Sigmoid colon (tissue), 6 donors: ENCODE measurements at regions not wholly inside any gene's neighbourhood (a gene's known extent, or its start where the extent isn't known, plus 50 kb on each side); places are given as distances from the start of the nearest gene placed in this dataset.

Experiments used
- DNase-seq: peaks from one replicate; pipeline ENCODE4 v3.0.0-alpha.2; 2019
- H3K27ac ChIP-seq, 4 donors: fragments of 200-600 bp; sonication (generic); one replicate each; pipeline ENCODE4 v1.5.1; 2016 to 2019; ENCODE audit warnings: mild to moderate bottlenecking in 1 of 4
- H3K27me3 ChIP-seq, 3 donors: fragments of 200-600 bp; sonication (generic); one replicate each; pipeline ENCODE4 v1.5.1; 2019; ENCODE audit warnings: mild to moderate bottlenecking in 1 of 3
- H3K36me3 ChIP-seq, 4 donors: fragments of 200-600 bp; sonication (generic); one replicate each; pipeline ENCODE4 v1.5.1; 2016 to 2019
- H3K4me1 ChIP-seq, 4 donors: fragments of 200-600 bp; sonication (generic); one replicate each; pipeline ENCODE4 v1.5.1; 2017 to 2019
- H3K4me3 ChIP-seq, 4 donors: fragments of 200-600 bp; sonication (generic); one replicate each; pipeline ENCODE4 v1.5.1; 2017 to 2019; ENCODE audit warnings: mild to moderate bottlenecking in 2 of 4, moderate library complexity in 1 of 4
- H3K9me3 ChIP-seq, 4 donors: fragments of 200-600 bp in 3 of 4; sonication (generic) in 3 of 4; one replicate each; pipeline versions ENCODE4 v1.5.1 to v1.6.1; 2013 to 2019
- EP300 ChIP-seq, 4 donors: sonication (generic); formaldehyde crosslinking; IDR thresholded peaks; one replicate each; pipeline ENCODE4 v1.6.1; 2017; ENCODE audit warnings: antibody characterized with exemption in 4 of 4
- POLR2A ChIP-seq, 2 donors: fragments of 450-650 bp; IDR thresholded peaks; one replicate each; pipeline ENCODE4 v1.6.1; 2016; ENCODE audit warnings: antibody characterized with exemption in 2 of 2, mild to moderate bottlenecking in 2 of 2, moderate library complexity in 2 of 2
- POLR2AphosphoS5 ChIP-seq, 4 donors: sonication (generic); formaldehyde crosslinking; IDR thresholded peaks; one replicate each; pipeline ENCODE4 v1.6.1; 2017; ENCODE audit warnings: antibody characterized with exemption in 4 of 4
- WGBS, 2 donors: extraction: QIAGEN DNeasy Blood & Tissue Kit; methylation state at CpG; one replicate each; pipeline ENCODE4 v1.1.7; 2013; 5-methylcytosine and 5-hydroxymethylcytosine counted together
- intact Hi-C: fragments of 100-400 bp; cut with DNase I; formaldehyde crosslinking; loops from one replicate; pipeline ENCODE4 v1.15.1; 2023
- TF ChIP-seq, protein P1 (sequence below), 4 experiments: fragments of 450-650 bp in 3 of 4; fragments of 200-600 bp in 1 of 4; IDR thresholded peaks; one replicate each; pipeline ENCODE4 v1.5.1; 2016 to 2019; ENCODE audit warnings: antibody characterized with exemption in 4 of 4, mild to moderate bottlenecking in 3 of 4, moderate library complexity in 2 of 4
- donor health status: healthy with polysubstance abuse.
- donor health status: healthy.

DNA sequence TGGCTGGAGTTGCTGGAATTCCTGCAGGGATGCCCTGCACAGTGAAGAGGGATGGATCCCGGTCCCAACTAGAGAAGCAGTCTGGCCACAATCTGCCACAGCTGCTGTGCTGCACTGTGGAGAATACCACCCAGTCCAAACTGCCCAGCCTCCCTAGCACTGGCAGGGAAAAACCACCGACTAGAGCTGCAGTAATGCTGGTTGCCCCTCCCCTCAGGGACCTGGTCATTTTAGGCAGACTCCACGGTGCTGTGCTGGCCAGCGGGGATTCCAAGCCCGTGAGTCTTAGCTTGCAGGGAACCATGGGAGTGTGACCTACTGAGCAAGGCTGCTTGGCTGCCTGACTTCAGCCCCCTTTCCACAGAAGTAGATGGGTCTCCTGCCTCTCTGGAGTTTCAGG is 478.0 kb upstream of the ATP11B start:
- WGBS, 2 donors = 88 to 89% methylated on average over 5 of the region's 5 CpGs
- no peaks in the 10 kb centered on the region for H3K27me3 ChIP-seq
- intact Hi-C loops = no loop called here
- TF ChIP-seq EP300 (IDR thresholded peaks at IDR 0.05) (no peak), POLR2A (IDR thresholded peaks at IDR 0.05) (no peak), POLR2AphosphoS5 (IDR thresholded peaks at IDR 0.05) (no peak)
- TF ChIP-seq, protein P1, sequence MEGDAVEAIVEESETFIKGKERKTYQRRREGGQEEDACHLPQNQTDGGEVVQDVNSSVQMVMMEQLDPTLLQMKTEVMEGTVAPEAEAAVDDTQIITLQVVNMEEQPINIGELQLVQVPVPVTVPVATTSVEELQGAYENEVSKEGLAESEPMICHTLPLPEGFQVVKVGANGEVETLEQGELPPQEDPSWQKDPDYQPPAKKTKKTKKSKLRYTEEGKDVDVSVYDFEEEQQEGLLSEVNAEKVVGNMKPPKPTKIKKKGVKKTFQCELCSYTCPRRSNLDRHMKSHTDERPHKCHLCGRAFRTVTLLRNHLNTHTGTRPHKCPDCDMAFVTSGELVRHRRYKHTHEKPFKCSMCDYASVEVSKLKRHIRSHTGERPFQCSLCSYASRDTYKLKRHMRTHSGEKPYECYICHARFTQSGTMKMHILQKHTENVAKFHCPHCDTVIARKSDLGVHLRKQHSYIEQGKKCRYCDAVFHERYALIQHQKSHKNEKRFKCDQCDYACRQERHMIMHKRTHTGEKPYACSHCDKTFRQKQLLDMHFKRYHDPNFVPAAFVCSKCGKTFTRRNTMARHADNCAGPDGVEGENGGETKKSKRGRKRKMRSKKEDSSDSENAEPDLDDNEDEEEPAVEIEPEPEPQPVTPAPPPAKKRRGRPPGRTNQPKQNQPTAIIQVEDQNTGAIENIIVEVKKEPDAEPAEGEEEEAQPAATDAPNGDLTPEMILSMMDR (IDR thresholded peaks at IDR 0.05) = no peak
- H3K4me3 ChIP-seq = no peak overlapping the region
- DNase-seq = no peak
- no peaks in the 10 kb centered on the region for H3K4me1 ChIP-seq
- no peaks in the 10 kb centered on the region for H3K9me3 ChIP-seq
- no peak overlapping the region for H3K27ac ChIP-seq
- no peaks in the 10 kb centered on the region for H3K36me3 ChIP-seq

DNA sequence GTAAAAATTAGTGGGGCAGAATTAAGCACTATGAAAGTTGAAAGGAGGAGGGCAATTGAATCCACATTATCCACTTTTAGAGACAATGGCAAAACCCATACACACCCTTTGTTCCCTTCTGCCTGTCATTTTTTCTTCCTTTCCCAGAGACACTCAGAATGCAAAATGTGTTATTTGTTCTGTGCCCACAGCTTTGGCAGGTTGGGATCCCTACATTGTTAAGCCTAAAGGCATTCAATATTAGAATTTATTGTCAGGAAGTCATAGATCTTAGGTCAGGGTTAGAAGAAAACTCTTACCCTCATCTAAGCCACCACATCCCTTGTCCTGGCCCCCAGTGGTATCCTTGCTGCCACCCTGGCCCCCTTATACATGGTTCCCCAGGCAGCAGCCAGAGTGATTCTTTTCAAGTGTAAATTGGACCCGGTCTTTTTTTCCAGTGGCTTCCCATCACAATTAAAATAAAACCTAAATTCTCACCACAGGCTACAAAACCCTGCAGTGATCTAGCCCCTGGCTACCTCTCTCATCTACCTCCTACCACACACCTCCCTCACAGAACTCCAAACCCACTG is 470.1 kb upstream of the ATP11B start:
- H3K27me3 ChIP-seq = no peaks in the 10 kb centered on the region
- no peaks in the 10 kb centered on the region for H3K4me1 ChIP-seq
- no peaks in the 10 kb centered on the region for H3K36me3 ChIP-seq
- 90 to 96% methylated on average over 1 of the region's 1 CpG for WGBS, 2 donors
- no peak overlapping the region for H3K27ac ChIP-seq
- H3K4me3 ChIP-seq = no peak overlapping the region
- intact Hi-C loops = no loop called here
- TF ChIP-seq POLR2A (IDR thresholded peaks at IDR 0.05) = no peak
- TF ChIP-seq EP300 (IDR thresholded peaks at IDR 0.05) = no peak
- no peak for TF ChIP-seq POLR2AphosphoS5 (IDR thresholded peaks at IDR 0.05)
- TF ChIP-seq, protein P1 (IDR thresholded peaks at IDR 0.05) = no peak
- no peaks in the 10 kb centered on the region for H3K9me3 ChIP-seq
- no peak for DNase-seq

DNA sequence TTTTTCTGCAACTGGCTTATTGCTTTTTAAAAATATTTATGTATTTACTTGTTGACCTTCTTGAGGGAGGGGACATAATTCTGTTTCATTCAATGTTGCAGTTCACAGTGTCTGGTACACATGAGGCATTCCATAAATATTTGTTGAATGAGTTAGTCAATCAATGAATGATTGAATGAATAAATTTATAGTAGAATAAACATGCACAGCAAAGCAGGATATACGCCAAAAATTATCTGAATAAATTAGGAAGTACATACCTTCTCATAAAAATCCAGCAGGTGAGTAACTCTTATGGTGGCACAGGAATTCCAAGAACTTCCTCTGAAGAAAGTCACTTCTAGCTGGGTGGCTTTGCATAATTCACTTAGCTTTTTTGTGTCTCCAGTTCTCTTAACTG is 469.4 kb upstream of the ATP11B start:
- intact Hi-C loops = no loop called here
- TF ChIP-seq EP300 (IDR thresholded peaks at IDR 0.05) (no peak), POLR2A (IDR thresholded peaks at IDR 0.05) (no peak), POLR2AphosphoS5 (IDR thresholded peaks at IDR 0.05) (no peak)
- TF ChIP-seq, protein P1 (IDR thresholded peaks at IDR 0.05) = no peak
- no peak overlapping the region for H3K4me3 ChIP-seq
- no peaks in the 10 kb centered on the region for H3K27me3 ChIP-seq
- no peaks in the 10 kb centered on the region for H3K36me3 ChIP-seq
- H3K9me3 ChIP-seq = no peaks in the 10 kb centered on the region
- no peaks in the 10 kb centered on the region for H3K4me1 ChIP-seq
- DNase-seq = no peak
- no peak overlapping the region for H3K27ac ChIP-seq
- WGBS, 2 donors = 73 to 85% methylated on average over 1 of the region's 1 CpG

DNA sequence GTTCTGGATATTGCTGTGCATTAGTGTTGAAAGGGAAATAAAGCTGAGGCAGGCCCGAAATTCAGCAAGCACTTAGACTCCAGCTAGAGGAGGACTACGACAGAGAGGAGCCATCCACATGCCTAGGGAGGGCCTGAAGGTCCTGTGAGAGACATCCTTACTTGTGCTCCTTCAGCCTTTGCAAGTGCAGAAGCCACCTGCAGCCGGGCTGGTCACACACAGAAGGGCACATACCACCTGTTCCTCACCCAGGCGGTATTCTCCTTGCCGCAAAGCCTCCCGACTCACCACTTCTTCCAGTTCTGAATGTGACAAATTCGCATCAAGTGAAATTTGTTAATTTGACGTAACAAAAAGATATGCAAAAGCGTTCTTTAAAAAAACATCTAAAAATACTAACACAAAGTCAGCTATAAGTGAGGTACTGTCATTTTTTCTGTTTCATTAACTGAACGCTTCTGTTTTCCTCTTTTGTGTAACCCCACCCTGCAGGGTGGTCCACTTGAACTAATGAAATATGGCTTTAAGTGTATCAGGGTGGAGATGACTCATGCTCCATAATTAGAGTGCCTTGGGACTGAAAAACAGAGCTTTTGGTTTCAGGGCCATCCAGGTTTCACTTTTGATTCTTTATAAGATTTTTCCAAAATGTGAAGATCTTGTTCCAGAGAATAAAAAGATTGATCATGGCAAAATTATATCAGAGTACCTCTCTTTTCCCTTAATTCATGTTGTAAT is 467.9 kb upstream of the ATP11B start:
- Histone ChIP-seq H3K4me1 (no peaks in the 10 kb centered on the region), H3K27me3 (no peaks in the 10 kb centered on the region), H3K36me3 (no peaks in the 10 kb centered on the region), H3K4me3 (no peak overlapping the region), H3K9me3 (no peaks in the 10 kb centered on the region), H3K27ac (no peak overlapping the region)
- 76 to 80% methylated on average over 10 of the region's 10 CpGs for WGBS, 2 donors
- intact Hi-C loops = no loop called here
- no peak for DNase-seq
- no peak for TF ChIP-seq EP300 (IDR thresholded peaks at IDR 0.05)
- TF ChIP-seq, protein P1 (IDR thresholded peaks at IDR 0.05) = no peak
- TF ChIP-seq POLR2AphosphoS5 (IDR thresholded peaks at IDR 0.05) = no peak
- no peak for TF ChIP-seq POLR2A (IDR thresholded peaks at IDR 0.05)
